Ishikawa (cell line): ENCODE measurements at regions not wholly inside any gene's neighbourhood (a gene's known extent, or its start where the extent isn't known, plus 50 kb on each side); places are given as distances from the start of the nearest gene placed in this dataset.

ENCODE experiments used
- CEBPB ChIP-seq: IDR thresholded peaks from 2 replicates; pipeline ENCODE4 v1.6.1; 2012
- CREB1 ChIP-seq: IDR thresholded peaks from 2 replicates; pipeline ENCODE4 v1.6.1; 2012; ENCODE audit warnings: low read depth
- EGR1 ChIP-seq: IDR thresholded peaks from 2 replicates; pipeline ENCODE4 v1.6.1; 2012
- EP300 ChIP-seq: IDR thresholded peaks from 2 replicates; pipeline ENCODE4 v1.6.1; 2012; ENCODE audit warnings: borderline replicate concordance
- FOXM1 ChIP-seq: IDR thresholded peaks from 2 replicates; pipeline ENCODE4 v1.6.1; 2012; ENCODE audit warnings: low read depth, borderline replicate concordance
- NFIC ChIP-seq: IDR thresholded peaks from 2 replicates; pipeline ENCODE4 v1.6.1; 2012
- RAD21 ChIP-seq: IDR thresholded peaks from 2 replicates; pipeline ENCODE4 v1.6.1; 2012; ENCODE audit warnings: low read depth
- TAF1 ChIP-seq: IDR thresholded peaks from 2 replicates; pipeline ENCODE4 v1.6.1; 2012; ENCODE audit warnings: low read depth, mild to moderate bottlenecking
- TCF12 ChIP-seq: IDR thresholded peaks from 2 replicates; pipeline ENCODE4 v1.6.1; 2012; ENCODE audit warnings: low read depth
- TEAD4 ChIP-seq: IDR thresholded peaks from 2 replicates; pipeline ENCODE4 v1.6.1; 2012
- YY1 ChIP-seq: IDR thresholded peaks from 2 replicates; pipeline ENCODE4 v1.6.1; 2012; ENCODE audit warnings: low read depth
- ZBTB7A ChIP-seq: IDR thresholded peaks from 2 replicates; pipeline ENCODE4 v1.6.1; 2012; ENCODE audit warnings: low read depth
- TF ChIP-seq, protein P1 (sequence below): IDR thresholded peaks from 2 replicates; pipeline ENCODE4 v1.6.1; 2012
- TF ChIP-seq, protein P2 (sequence below): IDR thresholded peaks from 2 replicates; pipeline ENCODE4 v1.6.1; 2012; ENCODE audit warnings: low read depth, mild to moderate bottlenecking
- TF ChIP-seq, protein P3 (sequence below): IDR thresholded peaks from 2 replicates; pipeline ENCODE4 v1.6.1; 2012

DNA sequence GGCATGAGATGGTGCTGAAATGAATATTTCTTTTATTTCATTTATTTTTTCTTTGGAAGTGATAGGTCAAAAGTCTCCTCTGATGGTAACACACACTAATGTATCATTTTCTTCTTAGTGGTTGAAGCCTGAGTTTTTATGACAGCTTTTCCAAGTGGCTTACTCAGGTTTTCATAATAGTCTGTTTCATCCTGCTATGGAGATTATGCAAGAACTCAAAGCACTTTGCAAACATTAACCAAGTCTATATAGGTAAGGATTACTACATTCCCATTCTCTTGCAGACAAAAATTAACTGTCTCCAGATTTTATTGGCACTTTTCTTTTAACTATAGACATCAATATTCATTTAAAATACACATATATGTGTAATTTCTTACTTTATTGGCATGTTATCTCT lies 572.6 kb upstream of the GCFC2 start:
- TF ChIP-seq ZBTB7A (no peak), CEBPB (no peak), FOXM1 (no peak), TCF12 (no peak), YY1 (no peak), NFIC (no peak), EGR1 (no peak), RAD21 (no peak)
- TF ChIP-seq, protein P1, sequence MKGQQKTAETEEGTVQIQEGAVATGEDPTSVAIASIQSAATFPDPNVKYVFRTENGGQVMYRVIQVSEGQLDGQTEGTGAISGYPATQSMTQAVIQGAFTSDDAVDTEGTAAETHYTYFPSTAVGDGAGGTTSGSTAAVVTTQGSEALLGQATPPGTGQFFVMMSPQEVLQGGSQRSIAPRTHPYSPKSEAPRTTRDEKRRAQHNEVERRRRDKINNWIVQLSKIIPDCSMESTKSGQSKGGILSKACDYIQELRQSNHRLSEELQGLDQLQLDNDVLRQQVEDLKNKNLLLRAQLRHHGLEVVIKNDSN = no peak
- TF ChIP-seq, protein P2, sequence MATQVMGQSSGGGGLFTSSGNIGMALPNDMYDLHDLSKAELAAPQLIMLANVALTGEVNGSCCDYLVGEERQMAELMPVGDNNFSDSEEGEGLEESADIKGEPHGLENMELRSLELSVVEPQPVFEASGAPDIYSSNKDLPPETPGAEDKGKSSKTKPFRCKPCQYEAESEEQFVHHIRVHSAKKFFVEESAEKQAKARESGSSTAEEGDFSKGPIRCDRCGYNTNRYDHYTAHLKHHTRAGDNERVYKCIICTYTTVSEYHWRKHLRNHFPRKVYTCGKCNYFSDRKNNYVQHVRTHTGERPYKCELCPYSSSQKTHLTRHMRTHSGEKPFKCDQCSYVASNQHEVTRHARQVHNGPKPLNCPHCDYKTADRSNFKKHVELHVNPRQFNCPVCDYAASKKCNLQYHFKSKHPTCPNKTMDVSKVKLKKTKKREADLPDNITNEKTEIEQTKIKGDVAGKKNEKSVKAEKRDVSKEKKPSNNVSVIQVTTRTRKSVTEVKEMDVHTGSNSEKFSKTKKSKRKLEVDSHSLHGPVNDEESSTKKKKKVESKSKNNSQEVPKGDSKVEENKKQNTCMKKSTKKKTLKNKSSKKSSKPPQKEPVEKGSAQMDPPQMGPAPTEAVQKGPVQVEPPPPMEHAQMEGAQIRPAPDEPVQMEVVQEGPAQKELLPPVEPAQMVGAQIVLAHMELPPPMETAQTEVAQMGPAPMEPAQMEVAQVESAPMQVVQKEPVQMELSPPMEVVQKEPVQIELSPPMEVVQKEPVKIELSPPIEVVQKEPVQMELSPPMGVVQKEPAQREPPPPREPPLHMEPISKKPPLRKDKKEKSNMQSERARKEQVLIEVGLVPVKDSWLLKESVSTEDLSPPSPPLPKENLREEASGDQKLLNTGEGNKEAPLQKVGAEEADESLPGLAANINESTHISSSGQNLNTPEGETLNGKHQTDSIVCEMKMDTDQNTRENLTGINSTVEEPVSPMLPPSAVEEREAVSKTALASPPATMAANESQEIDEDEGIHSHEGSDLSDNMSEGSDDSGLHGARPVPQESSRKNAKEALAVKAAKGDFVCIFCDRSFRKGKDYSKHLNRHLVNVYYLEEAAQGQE = no peak

DNA sequence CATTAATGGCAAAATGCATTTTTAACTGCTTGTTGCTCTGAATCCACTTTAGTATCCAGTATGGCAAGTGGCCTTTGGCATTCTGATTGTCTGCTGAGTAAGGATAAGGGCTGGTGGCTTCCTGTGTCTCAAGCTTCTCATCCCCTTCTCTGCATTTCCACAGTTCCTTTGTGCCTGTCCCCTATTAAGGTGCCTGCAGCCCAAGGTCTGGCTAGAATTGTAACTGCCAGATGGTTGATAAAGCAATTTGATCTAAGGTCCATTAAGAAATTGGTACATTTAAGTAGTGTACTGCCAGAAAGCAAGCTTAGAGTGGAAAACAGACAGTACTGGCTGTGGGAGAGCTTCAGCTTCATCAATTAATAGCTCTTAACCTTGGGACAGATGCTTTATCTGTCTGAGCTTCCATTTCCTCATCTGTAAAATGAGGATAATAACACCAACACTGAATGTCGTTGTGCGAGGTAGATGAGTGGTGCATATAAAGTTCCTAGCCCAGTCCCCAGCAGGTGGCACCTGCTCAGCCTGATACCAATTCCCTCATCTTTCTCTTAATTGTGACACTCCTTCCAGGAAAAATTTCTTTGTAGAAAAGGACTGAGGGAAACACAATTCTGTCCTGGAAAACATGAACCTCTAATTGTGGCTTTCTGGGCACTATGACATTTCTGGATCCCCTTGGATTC lies 570.6 kb upstream of the GCFC2 start:
- TF ChIP-seq, protein P1 = no peak
- TF ChIP-seq TCF12 = no peak
- TF ChIP-seq, protein P2 = no peak
- no peak for TF ChIP-seq YY1
- no peak for TF ChIP-seq CREB1
- TF ChIP-seq EGR1 = no peak
- no peak for TF ChIP-seq TEAD4

DNA sequence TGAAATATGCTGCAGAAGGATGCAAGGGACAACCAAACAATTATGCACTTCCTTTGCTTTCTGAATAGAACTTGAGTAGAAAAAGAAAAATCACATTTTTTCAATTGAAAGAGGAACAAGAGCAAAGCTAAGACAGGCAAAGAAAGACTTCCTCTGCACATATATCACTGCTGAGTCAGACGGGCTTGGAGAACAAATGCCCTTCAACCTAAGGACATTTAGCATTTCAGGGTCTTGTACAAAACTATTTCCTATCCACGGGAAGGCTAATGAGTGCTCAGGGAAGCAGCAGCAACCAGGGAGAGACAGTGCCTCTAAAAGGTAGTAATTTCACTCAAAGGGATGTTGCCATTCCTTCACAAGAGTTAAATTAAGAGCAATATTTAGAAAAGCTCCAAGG lies 570.0 kb upstream of the GCFC2 start:
- no peak for TF ChIP-seq TEAD4

DNA sequence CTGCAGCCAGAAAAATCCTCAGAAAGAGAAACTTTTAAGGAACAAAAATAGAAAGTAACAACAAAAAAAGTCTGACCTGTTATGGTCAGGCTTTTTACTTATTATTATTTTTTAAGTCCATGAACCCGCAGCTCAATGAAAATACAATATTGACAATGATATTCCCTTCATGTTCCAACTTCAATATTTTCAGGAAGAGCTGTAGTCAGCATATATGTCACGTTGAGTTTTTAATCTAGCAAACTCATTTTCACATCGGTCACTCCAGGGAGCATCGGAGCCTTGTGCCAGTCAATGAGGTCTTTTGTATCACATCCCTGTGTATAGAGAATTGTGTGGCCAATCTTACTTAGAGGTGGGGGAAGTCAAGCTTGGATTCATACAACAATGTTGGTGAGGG lies 568.4 kb upstream of the GCFC2 start:
- TF ChIP-seq ZBTB7A (no peak), TAF1 (no peak), EP300 (no peak), FOXM1 (no peak), TEAD4 (no peak), TCF12 (no peak), NFIC (no peak), YY1 (no peak), CREB1 (no peak), CEBPB (no peak), EGR1 (no peak), RAD21 (no peak)
- TF ChIP-seq, protein P3, sequence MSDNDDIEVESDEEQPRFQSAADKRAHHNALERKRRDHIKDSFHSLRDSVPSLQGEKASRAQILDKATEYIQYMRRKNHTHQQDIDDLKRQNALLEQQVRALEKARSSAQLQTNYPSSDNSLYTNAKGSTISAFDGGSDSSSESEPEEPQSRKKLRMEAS = no peak
- TF ChIP-seq, protein P2 = no peak
- TF ChIP-seq, protein P1 = no peak

DNA sequence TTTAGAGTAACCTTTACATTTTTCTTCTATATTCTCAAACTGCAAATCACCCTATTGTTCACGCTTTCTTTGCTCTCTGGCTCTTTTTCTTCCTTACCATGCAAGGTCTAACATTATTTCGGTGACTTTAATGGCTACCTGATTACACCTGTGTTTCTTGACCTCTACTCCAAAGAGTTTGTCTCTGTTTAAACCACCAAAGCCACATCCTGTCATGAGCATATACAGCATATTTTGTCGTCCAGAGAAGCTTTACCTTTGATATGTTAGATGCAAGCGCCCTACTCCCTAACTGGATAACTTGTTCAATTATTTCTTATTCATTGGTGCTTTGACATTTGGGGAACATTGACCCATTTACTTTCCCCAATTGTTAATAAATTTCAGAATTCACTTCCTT lies 565.1 kb upstream of the GCFC2 start:
- TF ChIP-seq CEBPB (no peak), ZBTB7A (no peak), YY1 (no peak), RAD21 (no peak), NFIC (no peak), CREB1 (no peak), TAF1 (no peak), FOXM1 (no peak)
- TF ChIP-seq, protein P3 = no peak
- TF ChIP-seq, protein P2 = no peak
- TF ChIP-seq, protein P1 = no peak
